AG09309 (cell line): ENCODE measurements at regions not wholly inside any gene's neighbourhood (a gene's known extent, or its start where the extent isn't known, plus 50 kb on each side); places are given as distances from the start of the nearest gene placed in this dataset.

ENCODE experiments used
- DNase-seq: peaks from one replicate; pipeline ENCODE4 v3.0.0-alpha.2; 2010; ENCODE audit warnings: low read depth
- H3K4me3 ChIP-seq: 2 replicates; pipeline ENCODE4 v1.5.1; 2011; ENCODE audit warnings: mild to moderate bottlenecking, low read depth, low read length, moderate library complexity; ENCODE audit not compliant: control insufficient read depth
- CTCF ChIP-seq: IDR thresholded peaks from 2 replicates; pipeline ENCODE4 v1.5.1; 2011; ENCODE audit warnings: mild to moderate bottlenecking, low read depth, low read length, inconsistent platforms; ENCODE audit not compliant: insufficient read depth, control insufficient read depth; ENCODE audit errors: missing control alignments

- no peak for DNase-seq
- TF ChIP-seq CTCF: no peak
Observed at GRCh38 chr16:63311313-63311712, 1275.1 kb upstream of the CDH8 start.

GRCh38 chr16:63302811-63303210 lies 1266.6 kb upstream of the CDH8 start:
- DNase-seq: no peak
- no peak for TF ChIP-seq CTCF
- no peak overlapping the region for H3K4me3 ChIP-seq

More at GRCh38 chr16:63311313-63311712, 1275.1 kb upstream of the CDH8 start:
- no peak overlapping the region for H3K4me3 ChIP-seq

DNA sequence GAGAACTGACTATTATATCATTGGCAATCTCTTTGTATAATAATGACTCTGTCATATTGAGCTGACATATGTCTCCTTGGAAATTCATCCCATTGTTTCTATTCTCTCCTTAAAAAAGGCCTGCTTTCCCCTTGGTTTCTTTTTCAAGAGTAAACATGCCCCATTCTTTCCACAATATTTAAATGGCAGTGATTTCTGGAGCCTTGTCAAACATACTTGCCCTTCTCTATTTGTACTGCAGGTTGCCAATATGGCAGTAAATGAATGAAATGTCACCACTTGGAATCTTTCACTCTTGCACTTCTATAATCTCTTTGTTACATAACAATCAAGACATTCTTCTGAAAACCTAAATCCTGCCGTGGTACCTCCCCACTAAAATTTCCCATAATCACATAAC lies 1265.1 kb upstream of the CDH8 start:
- no peak for DNase-seq
- H3K4me3 ChIP-seq: no peak overlapping the region
- no peak for TF ChIP-seq CTCF

DNA sequence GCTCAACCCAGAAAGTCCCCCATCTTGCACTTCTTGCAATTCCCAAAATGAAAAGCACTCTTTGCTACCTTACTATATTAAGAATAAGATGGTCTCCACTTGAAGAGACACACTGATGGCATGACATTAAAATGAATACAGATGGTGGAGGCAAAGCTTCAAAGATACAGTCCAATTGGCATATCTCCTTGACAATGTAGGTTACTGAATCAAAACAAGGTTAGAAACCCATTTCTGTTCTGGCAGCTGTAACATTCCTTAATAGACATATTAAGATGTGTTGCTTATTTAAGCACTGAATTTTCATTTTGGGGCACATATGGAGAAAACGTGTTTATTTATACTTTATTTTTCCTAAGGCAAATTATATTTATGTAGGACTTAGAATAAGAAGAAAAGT lies 1262.8 kb upstream of the CDH8 start:
- no peak for DNase-seq
- TF ChIP-seq CTCF: no peak
- no peak overlapping the region for H3K4me3 ChIP-seq

DNA sequence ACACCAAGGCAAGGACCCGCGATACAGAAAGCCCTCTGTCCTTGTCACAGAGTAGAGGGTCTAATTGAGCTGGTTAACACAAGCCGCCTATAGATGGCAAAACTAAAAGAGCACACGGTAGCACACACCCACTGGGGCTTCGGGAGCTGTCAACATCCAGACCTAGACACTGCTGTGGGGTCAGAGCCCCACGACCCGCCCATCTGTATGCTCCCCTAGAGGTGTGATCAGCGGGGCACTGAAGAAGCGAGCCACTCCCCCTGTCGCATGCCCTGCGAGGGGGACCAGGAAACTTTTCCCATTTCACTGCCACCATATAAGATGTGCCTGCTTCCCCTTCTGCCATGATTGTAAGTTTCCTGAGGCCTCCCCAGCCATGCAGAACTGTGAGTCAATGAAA lies 1255.8 kb upstream of the CDH8 start:
- no peak for TF ChIP-seq CTCF
- no peak for DNase-seq
- no peak overlapping the region for H3K4me3 ChIP-seq

DNA sequence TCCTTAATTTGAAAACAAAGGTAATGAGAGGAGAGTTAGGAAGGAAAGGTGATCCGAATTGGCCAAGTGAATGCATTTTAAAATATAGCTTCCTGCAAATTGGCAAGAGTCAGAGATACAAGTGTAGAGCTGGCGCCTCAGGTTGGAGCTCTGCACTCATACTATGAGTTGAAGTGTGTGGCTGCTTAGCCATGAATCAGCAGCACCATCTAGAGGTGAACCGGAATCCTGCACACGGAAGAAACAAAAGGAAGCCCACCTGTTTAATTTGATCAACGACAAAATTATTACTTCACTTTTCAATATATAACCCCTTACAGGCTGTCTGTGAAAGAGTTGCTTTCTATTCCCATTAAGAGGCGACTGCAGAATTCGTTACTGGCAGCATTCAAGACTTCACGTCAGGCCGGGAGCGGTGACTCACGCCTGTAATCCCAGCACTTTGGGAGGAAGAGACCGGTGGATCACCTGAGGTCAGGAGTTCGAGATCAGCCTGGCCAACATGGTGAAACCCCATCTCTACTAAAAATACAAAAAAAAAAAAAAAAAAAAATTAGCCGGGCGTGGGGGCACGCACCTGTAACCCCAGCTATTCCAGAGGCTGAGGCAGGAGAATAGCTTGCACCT lies 1253.7 kb upstream of the CDH8 start:
- no peak overlapping the region for H3K4me3 ChIP-seq
- TF ChIP-seq CTCF: peak; percentile 41
- DNase-seq: no peak

DNA sequence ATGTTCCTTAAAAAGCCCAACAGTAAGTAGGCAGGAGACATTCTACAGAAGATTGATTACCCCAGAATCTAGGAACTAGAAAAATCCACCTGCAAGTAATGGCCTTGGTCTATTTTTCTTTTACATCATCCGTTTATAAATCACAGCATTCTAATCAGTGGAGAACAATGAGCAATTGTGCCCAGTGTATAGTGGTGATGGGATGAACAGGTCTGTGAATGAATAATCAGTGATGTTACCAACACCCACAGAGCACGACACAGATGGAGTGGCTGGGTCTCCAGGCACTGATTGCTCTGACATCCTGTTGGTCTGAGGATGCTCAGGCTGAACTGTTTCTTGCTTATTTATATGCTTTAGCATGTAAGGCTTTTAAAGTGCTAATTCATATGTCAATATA lies 1251.2 kb upstream of the CDH8 start:
- no peak for DNase-seq

More for the DNA sequence above, 1251.2 kb upstream of the CDH8 start:
- H3K4me3 ChIP-seq: no peak overlapping the region
- no peak for TF ChIP-seq CTCF
